Osteocyte (in vitro differentiated cells): ENCODE measurements at regions not wholly inside any gene's neighbourhood (a gene's known extent, or its start where the extent isn't known, plus 50 kb on each side); places are given as distances from the start of the nearest gene placed in this dataset.

Source experiments
- DNase-seq: peaks from one replicate; pipeline ENCODE4 v3.0.0; 2021; ENCODE audit warnings: mixed read lengths; ENCODE audit not compliant: unreplicated experiment; ENCODE audit errors: extremely low spot score
- H3K27ac Mint-ChIP-seq: one replicate; pipeline ENCODE4 v1.8.0; 2021; ENCODE audit warnings: mild to moderate bottlenecking, mixed read lengths; ENCODE audit not compliant: unreplicated experiment
- H3K27me3 Mint-ChIP-seq: one replicate; pipeline ENCODE4 v1.8.0; 2021; ENCODE audit warnings: mixed read lengths; ENCODE audit not compliant: unreplicated experiment
- H3K36me3 Mint-ChIP-seq: one replicate; pipeline ENCODE4 v1.8.0; 2021; ENCODE audit warnings: mixed read lengths; ENCODE audit not compliant: unreplicated experiment
- H3K4me1 Mint-ChIP-seq: one replicate; pipeline ENCODE4 v1.8.0; 2021; ENCODE audit warnings: mixed read lengths; ENCODE audit not compliant: unreplicated experiment
- H3K4me3 Mint-ChIP-seq: one replicate; pipeline ENCODE4 v1.8.0; 2021; ENCODE audit warnings: mild to moderate bottlenecking, moderate library complexity, mixed read lengths; ENCODE audit not compliant: unreplicated experiment
- H3K9me3 Mint-ChIP-seq: one replicate; pipeline ENCODE4 v1.8.0; 2021; ENCODE audit warnings: mixed read lengths; ENCODE audit not compliant: unreplicated experiment
- CTCF ChIP-seq: fragments of 200-600 bp; sonication (generic); IDR thresholded peaks from 2 replicates; pipeline ENCODE4 v1.5.0; 2021; ENCODE audit warnings: antibody characterized with exemption, mild to moderate bottlenecking, moderate library complexity

GRCh38 chr12:98355933-98356332 is 159.5 kb upstream of the TMPO start:
- Mint-ChIP-seq H3K4me1 (peaks cover 14% of the 10 kb centered on the region), H3K9me3 (no peaks in the 10 kb centered on the region), H3K27ac (no peak overlapping the region), H3K4me3 (no peak overlapping the region), H3K27me3 (no peaks in the 10 kb centered on the region), H3K36me3 (no peaks in the 10 kb centered on the region)
- no peak for TF ChIP-seq CTCF
- DNase-seq: no peak

GRCh38 chr12:98358144-98358543 is 157.2 kb upstream of the TMPO start:
- H3K4me1 Mint-ChIP-seq: no peaks in the 10 kb centered on the region
- no peak for DNase-seq
- no peaks in the 10 kb centered on the region for H3K9me3 Mint-ChIP-seq
- no peak overlapping the region for H3K4me3 Mint-ChIP-seq
- no peak overlapping the region for H3K27ac Mint-ChIP-seq
- H3K27me3 Mint-ChIP-seq: peaks cover 6% of the 10 kb centered on the region
- TF ChIP-seq CTCF: no peak
- no peaks in the 10 kb centered on the region for H3K36me3 Mint-ChIP-seq

GRCh38 chr12:98359856-98360255 is 155.5 kb upstream of the TMPO start:
- no peaks in the 10 kb centered on the region for H3K9me3 Mint-ChIP-seq
- DNase-seq: no peak
- H3K4me1 Mint-ChIP-seq: no peaks in the 10 kb centered on the region
- peaks cover 21% of the 10 kb centered on the region for H3K27me3 Mint-ChIP-seq
- no peak overlapping the region for H3K4me3 Mint-ChIP-seq
- no peaks in the 10 kb centered on the region for H3K36me3 Mint-ChIP-seq
- no peak for TF ChIP-seq CTCF
- no peak overlapping the region for H3K27ac Mint-ChIP-seq

GRCh38 chr12:98360401-98360800 is 155.0 kb upstream of the TMPO start:
- Mint-ChIP-seq H3K4me3 (no peak overlapping the region), H3K4me1 (no peaks in the 10 kb centered on the region), H3K36me3 (no peaks in the 10 kb centered on the region), H3K27me3 (peaks cover 21% of the 10 kb centered on the region), H3K9me3 (no peaks in the 10 kb centered on the region), H3K27ac (no peak overlapping the region)
- no peak for DNase-seq
- TF ChIP-seq CTCF: no peak

GRCh38 chr12:98369581-98369980 is 145.8 kb upstream of the TMPO start:
- Mint-ChIP-seq H3K4me1 (no peaks in the 10 kb centered on the region), H3K9me3 (no peaks in the 10 kb centered on the region), H3K4me3 (no peak overlapping the region), H3K36me3 (no peaks in the 10 kb centered on the region), H3K27me3 (peaks cover 34% of the 10 kb centered on the region), H3K27ac (no peak overlapping the region)
- TF ChIP-seq CTCF: no peak
- DNase-seq: no peak
